GM19372 (cell line): ENCODE measurements at regions not wholly inside any gene's neighbourhood (a gene's known extent, or its start where the extent isn't known, plus 50 kb on each side); places are given as distances from the start of the nearest gene placed in this dataset.
"Not testable (repeated sequence)": the region's sequence is repeated elsewhere in the genome, so short reads cannot be mapped to it uniquely, and the experiment has no call there.

Experiments
- ATAC-seq: cut with Tn5 transposase; IDR thresholded peaks from one replicate; pipeline ENCODE4 v1.9.1; 2021; ENCODE audit warnings: mild to moderate bottlenecking, low read depth, moderate library complexity; ENCODE audit not compliant: unreplicated experiment

DNA sequence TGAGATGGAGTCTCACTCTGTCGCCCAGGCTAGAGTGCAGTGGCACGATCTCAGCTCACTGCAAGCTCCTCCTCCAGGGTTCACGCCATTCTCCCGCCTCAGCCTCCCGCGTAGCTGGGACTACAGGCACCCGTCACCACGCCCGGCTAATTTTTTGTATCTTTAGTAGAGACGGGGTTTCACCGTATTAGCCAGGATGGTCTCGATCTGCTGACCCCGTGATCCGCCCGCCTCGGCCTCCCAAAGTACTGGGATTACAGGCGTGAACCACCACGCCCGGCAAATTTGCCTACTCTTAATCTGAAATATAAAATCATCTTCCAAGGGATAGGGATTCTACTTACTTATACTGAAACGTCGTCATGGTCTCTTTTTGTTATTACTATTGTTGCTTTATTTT lies 314.7 kb downstream of the FGF10 start:
- not testable (repeated sequence) for ATAC-seq

DNA sequence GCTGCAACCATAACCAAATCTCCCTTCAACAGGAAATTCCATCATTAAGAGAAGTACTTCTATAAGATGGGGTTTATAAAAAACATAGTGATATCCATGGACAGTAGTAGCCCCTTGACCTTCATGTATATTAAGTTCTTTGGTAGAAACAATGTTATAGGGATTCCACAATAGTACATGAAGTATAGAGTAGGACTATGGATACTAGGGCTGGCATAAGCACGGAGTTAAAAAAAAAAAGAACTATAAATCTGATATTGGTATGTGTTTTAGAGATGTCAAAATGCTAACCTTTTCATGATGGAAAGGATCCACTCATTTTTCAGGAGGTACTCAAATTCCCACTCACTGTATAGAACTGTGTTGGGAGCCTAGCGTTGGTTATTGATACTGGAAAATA lies 337.6 kb downstream of the FGF10 start:
- ATAC-seq, result no peak

DNA sequence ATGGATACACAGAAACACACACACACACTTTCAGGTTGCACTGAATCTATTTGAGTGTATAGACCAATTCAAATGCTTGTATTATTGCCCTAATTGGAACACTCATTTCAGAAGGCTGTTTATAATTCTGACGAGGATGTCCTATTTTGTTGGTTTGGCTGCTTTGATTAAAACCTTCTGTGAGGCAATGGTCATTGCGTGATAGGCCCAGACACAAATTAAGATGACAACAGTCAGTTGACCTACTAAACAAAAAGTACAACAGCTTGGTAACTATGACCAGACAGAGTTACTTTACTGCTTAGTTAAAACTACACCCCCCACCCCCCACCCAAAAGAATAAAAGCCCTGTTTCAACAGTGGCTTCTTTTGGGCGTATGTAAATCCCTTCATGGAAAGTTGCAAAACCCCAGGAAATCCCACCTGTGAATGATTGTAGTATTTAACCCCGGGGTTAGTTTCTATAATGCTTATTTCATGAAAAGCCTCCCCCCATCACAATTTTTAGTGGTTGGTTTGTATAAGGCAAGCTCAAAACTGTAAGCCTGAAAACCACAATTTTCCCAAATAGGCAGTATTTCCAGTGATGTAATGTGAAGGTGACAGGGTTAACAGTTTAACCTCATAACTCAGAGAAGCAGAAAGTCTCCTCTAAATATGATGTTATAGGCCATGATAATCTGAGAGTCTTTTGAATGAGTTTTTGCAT lies 340.8 kb downstream of the FGF10 start:
- peak; percentile 57 for ATAC-seq

DNA sequence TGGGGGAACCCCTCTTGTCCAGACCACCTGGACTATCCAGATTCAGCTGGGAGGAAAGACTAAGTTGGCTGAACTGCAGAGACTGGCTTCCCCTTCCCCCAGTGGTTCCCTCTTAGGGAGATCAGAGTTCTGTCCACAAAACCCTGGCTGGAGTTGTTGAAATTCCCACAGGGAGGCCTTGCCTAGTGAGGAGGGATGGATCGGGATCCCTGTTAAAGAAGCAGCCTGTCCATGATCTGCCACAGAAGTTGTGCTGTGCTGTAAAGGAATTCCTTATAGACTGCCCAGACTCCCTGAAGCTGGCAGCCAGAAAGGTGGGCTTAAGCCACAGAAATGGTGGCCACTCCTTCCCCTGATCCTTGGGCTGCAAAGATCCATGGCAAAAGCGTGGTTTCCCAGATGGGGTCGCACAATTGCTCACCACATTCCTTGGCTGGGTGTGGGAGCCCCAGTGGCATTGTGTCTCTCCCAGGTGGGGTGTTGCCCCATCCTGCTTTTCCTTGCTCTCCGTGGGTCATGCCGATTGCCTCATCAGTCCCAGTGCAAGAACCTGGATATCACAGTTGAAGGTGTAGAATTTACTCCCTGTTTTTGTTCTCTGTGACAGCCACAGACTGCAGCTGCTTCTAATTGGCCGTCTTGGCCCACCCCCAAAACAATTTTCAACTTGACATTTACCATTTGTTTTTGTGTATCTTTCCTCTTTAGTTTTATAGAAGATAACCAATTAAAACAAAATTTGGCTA lies 342.4 kb downstream of the FGF10 start:
- no peak for ATAC-seq

DNA sequence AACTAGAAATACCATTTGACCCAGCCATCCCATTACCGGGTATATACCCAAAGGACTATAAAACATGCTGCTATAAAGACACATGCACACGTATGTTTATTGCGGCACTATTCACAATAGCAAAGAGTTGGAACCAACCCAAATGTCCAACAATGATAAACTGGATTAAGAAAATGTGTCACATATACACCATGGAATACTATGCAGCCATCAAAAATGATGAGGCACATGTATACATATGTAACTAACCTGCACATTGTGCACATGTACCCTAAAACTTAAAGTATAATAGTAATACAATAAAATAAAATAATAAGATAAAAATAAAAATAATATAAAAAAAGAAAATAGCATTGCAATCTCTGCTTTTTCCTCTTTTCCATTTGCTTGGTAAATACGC lies 344.7 kb downstream of the FGF10 start:
- not testable (repeated sequence) for ATAC-seq

DNA sequence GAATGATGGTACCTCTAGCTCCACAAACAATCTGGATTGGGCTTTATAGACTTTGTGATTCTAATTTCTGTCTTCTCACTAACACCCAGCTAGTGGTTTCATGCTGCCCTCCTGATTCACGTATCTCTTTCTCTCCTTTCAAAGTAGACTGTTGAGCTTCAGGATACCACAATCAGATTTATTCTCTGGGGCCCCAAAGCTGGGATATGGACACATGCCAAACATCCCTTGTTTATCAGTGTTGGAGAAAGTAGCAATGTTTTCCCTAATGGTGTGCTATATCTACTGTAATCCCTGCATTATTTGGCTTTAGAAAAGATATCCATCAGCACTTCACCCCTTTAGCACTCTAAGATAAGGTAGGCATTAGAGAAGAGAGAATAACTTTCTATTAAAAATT lies 361.0 kb downstream of the FGF10 start:
- no peak for ATAC-seq

DNA sequence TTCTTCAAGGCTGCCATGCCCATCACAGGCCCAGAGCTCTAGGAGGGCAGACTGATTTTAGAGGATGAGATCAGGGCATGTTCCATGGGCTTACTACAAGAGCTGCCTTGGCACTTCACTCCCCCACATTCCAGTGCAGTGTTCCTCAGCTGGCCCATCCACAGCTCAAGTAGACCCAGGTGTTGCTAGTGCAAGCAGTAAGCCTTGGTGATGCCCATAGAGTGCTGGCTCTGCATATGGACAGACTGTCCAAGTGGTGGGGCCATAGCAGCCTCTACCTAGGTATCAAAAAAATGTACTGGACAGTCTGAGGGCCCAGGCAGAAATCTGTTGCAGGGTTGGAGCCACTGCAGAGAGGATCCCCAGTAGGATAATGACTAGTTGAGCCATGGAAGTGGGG lies 366.6 kb downstream of the FGF10 start:
- ATAC-seq, result no peak

DNA sequence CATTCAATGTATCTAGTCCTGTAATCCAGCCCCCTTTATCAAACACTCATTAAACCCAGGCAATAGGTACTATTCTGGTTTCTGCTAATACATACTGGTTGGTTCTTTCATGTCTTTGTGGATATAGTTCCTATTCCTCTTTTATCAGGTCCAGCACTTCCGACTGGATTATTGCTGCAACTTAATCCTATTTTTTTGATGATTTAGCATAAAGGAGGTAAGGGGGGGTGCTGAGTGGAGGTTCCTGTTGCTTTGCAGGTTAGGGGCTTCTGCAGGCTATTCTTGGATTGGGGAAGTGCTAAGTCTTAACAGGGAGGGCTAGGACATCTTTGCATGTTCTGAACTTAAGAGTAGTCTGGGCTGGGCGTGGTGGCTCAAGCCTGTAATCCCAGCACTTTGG lies 377.7 kb downstream of the FGF10 start:
- no peak for ATAC-seq

DNA sequence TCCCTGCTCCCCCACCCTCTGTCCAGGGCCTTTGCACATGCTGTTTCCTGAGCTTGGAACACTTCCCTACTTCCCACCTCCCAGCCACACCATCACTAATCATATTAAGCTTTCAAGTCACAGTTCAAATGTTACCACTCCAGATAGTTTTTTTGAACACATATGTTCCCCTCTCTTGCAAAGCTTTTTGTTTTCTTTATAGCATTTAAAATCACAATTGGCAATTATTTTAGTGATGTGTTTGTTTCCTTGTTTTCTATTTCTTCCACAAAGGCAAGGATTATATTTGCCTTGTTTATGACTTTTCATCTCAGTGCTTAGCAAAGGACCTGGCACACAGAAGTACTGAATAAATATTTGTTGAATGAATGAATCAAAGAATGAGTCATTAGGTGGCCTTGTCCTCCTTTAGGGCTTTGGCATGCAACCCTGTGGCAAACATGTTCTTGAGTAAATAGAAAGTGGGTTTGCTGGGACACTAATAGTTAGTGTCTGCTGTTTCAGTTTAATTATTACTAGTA lies 386.8 kb downstream of the FGF10 start:
- ATAC-seq, result no peak

DNA sequence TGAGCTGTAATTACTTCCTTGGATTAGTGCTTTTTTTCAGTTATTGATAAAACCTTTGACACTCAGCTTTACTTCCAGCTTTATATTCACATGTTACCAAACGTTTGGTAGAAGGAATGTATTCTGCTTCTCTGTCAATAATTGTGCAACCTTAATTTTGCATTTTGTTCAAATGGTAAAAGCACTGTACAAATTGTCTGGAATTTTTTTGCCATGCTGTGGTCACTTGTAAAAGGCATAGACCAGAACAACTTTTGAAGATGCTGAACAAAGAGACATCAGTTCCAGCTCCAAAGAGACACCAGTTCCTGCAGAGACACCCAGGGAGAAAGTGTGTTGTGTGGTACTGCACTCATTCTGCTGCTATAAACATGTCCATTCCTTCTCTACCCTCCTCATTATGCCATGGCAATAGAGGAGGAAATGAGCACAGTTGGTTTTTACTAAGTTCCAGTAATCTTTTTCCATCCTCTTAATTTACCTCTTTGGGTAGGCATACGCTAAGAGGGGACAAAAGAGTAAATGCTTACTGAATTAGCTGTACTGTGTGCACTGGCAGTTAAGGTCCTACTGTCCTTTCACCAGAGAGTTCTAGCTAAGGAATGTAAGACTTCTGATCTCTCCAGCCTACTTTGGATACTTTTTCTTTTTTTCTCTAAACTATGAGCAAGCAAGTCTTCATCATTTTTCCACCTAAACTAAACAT lies 387.4 kb downstream of the FGF10 start:
- no peak for ATAC-seq

DNA sequence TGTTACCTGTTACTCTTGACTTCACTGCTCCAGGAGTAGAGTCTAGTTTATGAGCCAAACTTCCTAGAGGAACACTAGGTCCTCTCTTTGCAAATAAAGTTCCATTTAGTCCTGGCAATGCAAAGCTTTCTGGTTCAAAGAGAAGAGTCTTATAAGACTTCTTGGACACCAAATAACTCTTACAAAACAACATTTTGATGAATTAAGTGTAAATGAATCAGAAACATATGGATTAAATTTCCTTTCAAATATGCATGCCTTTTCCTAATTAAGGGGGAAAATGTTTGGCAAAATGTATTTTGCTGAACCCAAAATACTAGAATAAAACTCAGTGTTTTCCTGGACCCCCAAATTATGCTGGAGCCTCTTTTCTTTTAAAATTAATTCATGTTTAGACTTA lies 388.0 kb downstream of the FGF10 start:
- no peak for ATAC-seq

DNA sequence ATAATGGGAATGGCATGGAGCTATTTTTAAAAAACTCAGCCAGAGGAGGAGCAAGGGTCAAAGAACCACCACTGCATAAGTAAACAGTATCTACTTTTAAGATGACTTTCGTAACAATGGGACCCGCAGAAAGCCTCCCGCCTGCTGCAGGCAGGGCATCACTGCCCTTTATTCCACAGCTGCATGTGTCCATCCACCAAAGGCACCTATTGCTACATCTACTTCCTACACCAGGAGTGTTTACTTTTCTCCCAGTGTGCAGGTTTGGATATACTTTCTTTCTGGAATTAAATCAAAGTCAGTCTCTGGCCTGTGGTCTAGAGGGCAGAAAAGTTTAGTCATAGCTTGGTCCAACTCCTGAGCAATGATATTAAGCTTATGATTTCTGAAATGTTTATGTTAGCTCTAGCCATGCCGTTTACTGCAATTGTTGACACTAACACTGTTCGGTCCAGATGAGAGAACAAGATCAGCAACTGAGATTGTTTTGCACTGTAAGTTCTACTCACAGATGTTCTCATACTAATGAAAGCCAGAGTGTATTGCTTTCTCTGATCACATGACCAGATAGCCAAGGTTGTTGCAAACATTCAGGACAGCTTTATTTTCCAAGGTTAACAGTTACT lies 391.5 kb downstream of the FGF10 start:
- ATAC-seq, result no peak

DNA sequence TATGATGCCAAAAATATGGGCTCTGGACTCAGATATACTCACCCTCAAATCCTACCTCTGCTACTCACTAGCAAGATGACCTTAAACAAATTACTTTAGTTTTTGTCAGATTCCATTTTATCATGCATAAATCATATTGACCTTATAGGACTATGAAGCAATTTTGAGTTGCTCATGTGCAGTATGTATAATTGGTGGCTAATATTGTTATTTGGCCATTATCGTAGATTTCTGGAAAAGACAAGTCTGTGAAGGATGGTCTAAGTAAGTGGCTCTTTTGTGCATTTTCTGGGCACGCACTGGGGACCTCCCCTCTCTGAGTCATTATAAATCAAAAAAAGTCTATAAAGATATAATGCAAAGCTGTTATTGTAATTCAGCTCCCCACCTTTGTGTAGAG lies 393.0 kb downstream of the FGF10 start:
- no peak for ATAC-seq

DNA sequence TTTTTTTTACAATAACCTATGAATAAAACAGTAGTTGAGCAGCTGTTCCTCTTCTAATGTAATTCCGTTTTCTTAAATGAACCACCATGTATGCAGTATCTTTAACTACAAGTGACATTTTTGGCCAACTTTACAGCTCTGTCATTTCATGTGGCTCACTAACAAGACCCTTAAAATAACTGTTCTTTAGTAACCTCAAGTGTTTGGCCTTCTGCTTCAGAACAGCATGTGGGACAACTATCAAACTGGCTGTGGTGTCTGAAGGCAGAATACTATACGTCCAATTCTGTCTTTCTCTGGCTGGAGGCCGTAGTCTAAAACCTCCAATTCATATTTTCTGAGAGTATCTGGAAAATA lies 391.4 kb downstream of the NNT start:
- ATAC-seq, result no peak

DNA sequence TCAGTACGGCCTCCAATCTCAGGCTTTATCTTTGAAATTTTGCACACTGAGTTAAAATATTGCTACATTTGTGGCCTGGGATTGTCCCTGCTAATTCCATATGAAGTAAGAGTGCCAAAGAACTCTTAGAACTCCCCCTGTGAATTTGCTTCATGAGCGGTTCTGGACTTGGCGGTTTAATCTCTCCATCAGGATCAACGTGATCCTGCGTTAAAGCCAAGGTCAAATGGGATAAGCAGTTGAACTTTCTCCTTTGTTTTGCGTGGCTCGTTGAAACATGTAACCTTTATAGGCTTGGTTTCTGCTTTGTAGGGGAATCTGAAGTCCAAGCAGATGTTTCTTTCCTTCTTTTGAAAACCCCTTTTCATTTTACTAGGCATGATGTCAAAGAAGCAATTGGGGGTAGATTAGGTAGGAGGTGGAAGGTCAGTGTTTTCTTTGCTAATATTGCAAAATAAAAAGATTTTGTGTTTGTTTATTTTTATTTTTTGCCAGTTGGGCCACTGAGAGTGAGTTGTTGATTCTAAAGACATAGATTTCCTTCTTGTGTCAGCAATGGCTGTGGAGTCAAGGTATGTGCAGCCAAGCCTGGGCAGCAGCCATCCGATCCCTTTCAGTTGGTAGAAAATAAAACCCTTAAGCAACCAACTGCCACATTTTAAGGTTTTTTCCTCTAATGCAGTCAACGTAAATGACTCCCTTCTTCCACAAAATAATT lies 390.8 kb downstream of the NNT start:
- ATAC-seq, result no peak

DNA sequence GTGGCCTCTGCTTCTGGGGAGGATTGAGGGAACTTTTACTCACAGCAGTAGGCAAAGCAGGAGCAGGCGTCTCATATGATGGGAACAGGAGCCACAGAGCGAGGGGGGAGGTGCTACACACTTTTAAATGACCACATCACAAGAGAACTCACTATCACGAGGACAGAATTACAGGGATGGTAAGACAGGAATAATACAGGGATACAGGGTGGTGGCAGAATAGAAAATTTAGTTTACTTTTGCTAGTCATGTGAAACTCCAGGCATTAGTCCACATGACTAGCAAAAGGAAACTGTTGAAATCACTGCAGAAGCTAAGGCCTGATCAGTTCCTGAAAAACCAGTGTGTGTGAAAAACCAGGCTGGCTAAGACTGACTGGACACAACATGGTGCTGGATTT lies 382.4 kb downstream of the NNT start:
- no peak for ATAC-seq

DNA sequence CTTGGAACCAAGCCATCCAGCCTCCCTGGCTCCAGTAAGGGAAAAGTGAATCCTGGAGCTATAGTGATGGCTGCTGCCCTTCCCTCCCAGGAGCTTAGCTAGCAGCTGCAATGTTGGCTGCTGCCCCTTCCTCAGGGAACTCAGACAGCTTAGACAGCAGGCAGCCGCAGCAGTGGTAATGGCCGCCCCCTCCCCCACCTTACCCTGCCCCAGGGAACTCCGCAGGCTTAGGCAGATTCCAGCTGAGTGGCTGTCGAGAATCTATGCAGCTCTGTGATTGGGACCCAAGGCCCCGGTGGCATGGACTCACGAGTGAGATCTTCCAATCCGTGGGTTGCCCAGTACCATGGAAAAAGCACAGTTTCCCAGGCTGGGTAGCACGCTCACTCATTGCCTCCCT lies 378.6 kb downstream of the NNT start:
- no peak for ATAC-seq

DNA sequence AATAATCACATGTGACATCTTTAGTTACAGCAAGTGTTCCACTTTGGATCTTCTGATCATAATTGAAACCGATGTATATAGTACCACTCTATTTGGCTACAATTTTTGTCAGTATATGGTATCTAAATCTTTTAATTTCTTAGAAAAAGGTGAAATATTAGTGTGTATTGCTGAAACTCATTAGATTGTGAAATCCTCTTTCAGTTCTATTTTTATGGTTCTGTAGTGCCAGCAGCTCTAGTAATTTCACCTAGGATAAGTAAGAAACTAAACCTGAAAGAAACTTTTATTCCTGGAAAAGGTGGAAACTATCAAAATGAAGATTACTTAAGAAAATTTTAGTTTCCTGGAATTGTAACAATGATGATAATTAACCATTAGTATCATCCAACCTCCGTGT lies 370.9 kb downstream of the NNT start:
- ATAC-seq, result no peak

DNA sequence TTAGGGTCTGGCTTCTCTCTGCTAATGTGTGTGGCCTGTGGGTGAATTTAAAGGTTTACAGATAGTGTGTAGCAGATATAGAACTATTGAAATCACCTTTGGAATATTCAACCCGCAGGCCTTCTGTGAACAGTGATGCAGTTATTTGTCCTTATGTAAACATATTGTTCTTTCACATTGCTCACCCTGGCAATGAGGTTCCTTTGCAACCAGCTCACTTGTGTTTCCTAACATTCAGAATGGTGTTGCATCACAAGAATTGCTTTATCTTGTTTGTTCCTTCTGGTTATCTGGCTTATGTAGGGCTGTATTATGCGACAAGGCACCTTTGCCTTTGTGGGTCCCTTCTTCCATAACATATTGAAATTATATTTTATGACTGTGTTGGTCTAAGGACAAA lies 370.3 kb downstream of the NNT start:
- no peak for ATAC-seq

DNA sequence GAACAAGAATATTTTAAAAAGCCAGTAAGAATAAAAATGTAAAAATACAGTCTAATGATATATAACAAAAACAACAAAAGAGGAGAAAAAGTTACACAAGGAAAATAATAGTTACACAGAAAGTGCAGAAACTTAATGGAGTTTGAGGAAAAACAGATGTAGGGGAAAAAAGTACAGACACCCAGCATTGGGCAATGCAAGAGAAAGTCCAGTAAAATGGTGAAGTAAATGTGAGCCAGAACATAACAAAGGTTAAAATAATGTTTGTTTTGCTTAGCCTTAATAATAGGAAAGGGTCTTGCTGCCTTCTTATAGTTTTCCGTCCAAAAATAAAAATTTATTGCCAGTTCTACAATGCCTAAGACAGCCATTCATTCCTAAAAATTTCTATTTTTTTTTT lies 364.2 kb downstream of the NNT start:
- ATAC-seq, result no peak
